Immature natural killer cell (primary cell): ENCODE measurements at regions not wholly inside any gene's neighbourhood (a gene's known extent, or its start where the extent isn't known, plus 50 kb on each side); places are given as distances from the start of the nearest gene placed in this dataset.

Experiments used
- DNase-seq, 3 donors: peaks; one replicate each; pipeline ENCODE4 v3.0.0; 2022; ENCODE audit warnings: mixed read lengths in 1 of 3
- H3K27ac Mint-ChIP-seq, 6 donors: one replicate each; pipeline ENCODE4 v1.8.0; 2020; ENCODE audit warnings: mixed read lengths in 6 of 6, mild to moderate bottlenecking in 5 of 6, inconsistent platforms in 4 of 6, moderate library complexity in 3 of 6
- H3K27me3 Mint-ChIP-seq, 3 donors: one replicate each; pipeline ENCODE4 v1.8.0; 2020 to 2021; ENCODE audit warnings: low read depth in 3 of 3, mild to moderate bottlenecking in 3 of 3, mixed read lengths in 3 of 3, moderate library complexity in 3 of 3, inconsistent platforms in 1 of 3
- H3K36me3 Mint-ChIP-seq, 3 donors: one replicate each; pipeline ENCODE4 v1.8.0; 2020; ENCODE audit warnings: mixed read lengths in 3 of 3, inconsistent platforms in 2 of 3, mild to moderate bottlenecking in 2 of 3
- H3K4me1 Mint-ChIP-seq, 2 donors: one replicate each; pipeline ENCODE4 v1.8.0; 2020; ENCODE audit warnings: inconsistent platforms in 2 of 2, mild to moderate bottlenecking in 2 of 2, mixed read lengths in 2 of 2, moderate library complexity in 1 of 2
- H3K4me3 Mint-ChIP-seq, 5 donors: one replicate each; pipeline ENCODE4 v1.8.0; 2020; ENCODE audit warnings: mild to moderate bottlenecking in 5 of 5, mixed read lengths in 5 of 5, inconsistent platforms in 3 of 5, moderate library complexity in 3 of 5
- H3K9me3 Mint-ChIP-seq, 6 donors: one replicate each; pipeline ENCODE4 v1.8.0; 2020; ENCODE audit warnings: mild to moderate bottlenecking in 6 of 6, mixed read lengths in 6 of 6, inconsistent platforms in 4 of 6, moderate library complexity in 3 of 6

GRCh38 chr10:46226900-46227558 lies 59.8 kb upstream of the ANTXRL start:
- peaks cover 0 to 4% (median 0%) of the 10 kb centered on the region in 3 donors for H3K36me3 Mint-ChIP-seq
- H3K4me1 Mint-ChIP-seq: no peaks in the 10 kb centered on the region
- DNase-seq: no peak
- H3K4me3 Mint-ChIP-seq: no peak overlapping the region
- H3K27me3 Mint-ChIP-seq: peaks cover 0 to 7% (median 1%) of the 10 kb centered on the region in 3 donors
- H3K27ac Mint-ChIP-seq: no peak overlapping the region
- peaks cover 0 to 13% (median under 1%) of the 10 kb centered on the region in 6 donors for H3K9me3 Mint-ChIP-seq

GRCh38 chr10:46227571-46227935 lies 59.2 kb upstream of the ANTXRL start:
- Mint-ChIP-seq H3K9me3 (peaks cover 0 to 13% (median under 1%) of the 10 kb centered on the region in 6 donors), H3K4me3 (no peak overlapping the region), H3K4me1 (no peaks in the 10 kb centered on the region), H3K27ac (no peak overlapping the region), H3K27me3 (peaks cover 0 to 7% (median 1%) of the 10 kb centered on the region in 3 donors), H3K36me3 (peaks cover 0 to 4% (median 0%) of the 10 kb centered on the region in 3 donors)
- DNase-seq: no peak

DNA sequence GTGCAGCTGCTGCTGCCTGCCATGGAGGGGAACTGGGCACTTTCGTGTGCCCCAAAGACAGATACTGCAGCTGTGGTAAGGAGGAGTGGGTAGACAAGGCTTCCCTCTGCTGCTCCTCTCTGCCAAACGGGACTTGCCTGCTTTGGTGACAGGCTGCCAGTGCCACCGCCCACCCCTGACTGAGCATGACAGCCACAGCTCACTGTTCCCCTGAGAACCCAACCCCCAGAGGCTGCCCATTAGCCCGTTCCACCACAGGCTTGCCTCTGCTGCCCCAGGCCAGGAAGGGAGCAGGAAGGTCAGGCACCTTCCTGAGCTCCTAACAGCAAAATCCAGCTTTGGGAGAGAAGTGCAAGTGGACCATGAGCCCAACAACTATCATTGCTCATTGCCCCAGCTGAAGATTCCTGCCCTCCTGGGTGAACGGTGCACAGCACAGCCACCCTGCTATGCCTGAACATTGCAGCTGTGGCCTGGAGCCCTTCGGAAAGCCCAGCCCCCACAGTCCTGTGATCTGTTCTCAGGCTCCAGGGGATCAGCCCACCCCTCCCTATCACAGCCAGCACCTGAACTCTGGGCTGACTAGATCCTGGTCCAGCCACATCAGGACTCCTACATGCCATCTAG lies 58.7 kb upstream of the ANTXRL start:
- no peaks in the 10 kb centered on the region for H3K4me1 Mint-ChIP-seq
- H3K36me3 Mint-ChIP-seq: peaks cover 0 to 4% (median 0%) of the 10 kb centered on the region in 3 donors
- DNase-seq: no peak
- H3K27me3 Mint-ChIP-seq: peaks cover 0 to 7% (median 1%) of the 10 kb centered on the region in 3 donors
- peaks cover 0 to 13% (median under 1%) of the 10 kb centered on the region in 6 donors for H3K9me3 Mint-ChIP-seq
- no peak overlapping the region for H3K27ac Mint-ChIP-seq
- H3K4me3 Mint-ChIP-seq: no peak overlapping the region

- Mint-ChIP-seq H3K36me3 (peaks cover 0 to 4% (median 0%) of the 10 kb centered on the region in 3 donors), H3K4me3 (no peak overlapping the region), H3K4me1 (no peaks in the 10 kb centered on the region), H3K9me3 (peaks cover 0 to 13% (median under 1%) of the 10 kb centered on the region in 6 donors), H3K27ac (no peak overlapping the region), H3K27me3 (peaks cover 0 to 7% (median 1%) of the 10 kb centered on the region in 3 donors)
- peak; percentile 17 to 38 (median 23) for DNase-seq
Measured at GRCh38 chr10:46228563-46229071, 58.2 kb upstream of the ANTXRL start.

- Mint-ChIP-seq H3K36me3 (peaks cover 0 to 4% (median 0%) of the 10 kb centered on the region in 3 donors), H3K4me3 (no peak overlapping the region), H3K27ac (no peak overlapping the region), H3K27me3 (peaks cover 0 to 7% (median 1%) of the 10 kb centered on the region in 3 donors), H3K4me1 (no peaks in the 10 kb centered on the region), H3K9me3 (peaks cover 0 to 13% (median under 1%) of the 10 kb centered on the region in 6 donors)
- DNase-seq: peak in 1 of 3 donors; percentile 6
Measured at GRCh38 chr10:46229144-46229563, 57.6 kb upstream of the ANTXRL start.

- Mint-ChIP-seq H3K27me3 (peaks cover 0 to 7% (median 1%) of the 10 kb centered on the region in 3 donors), H3K27ac (no peak overlapping the region), H3K36me3 (peaks cover 0 to 4% (median 0%) of the 10 kb centered on the region in 3 donors), H3K9me3 (peaks cover 0 to 13% (median under 1%) of the 10 kb centered on the region in 6 donors), H3K4me1 (no peaks in the 10 kb centered on the region), H3K4me3 (no peak overlapping the region)
- no peak for DNase-seq
Measured at GRCh38 chr10:46230615-46231014, 56.2 kb upstream of the ANTXRL start.

DNA sequence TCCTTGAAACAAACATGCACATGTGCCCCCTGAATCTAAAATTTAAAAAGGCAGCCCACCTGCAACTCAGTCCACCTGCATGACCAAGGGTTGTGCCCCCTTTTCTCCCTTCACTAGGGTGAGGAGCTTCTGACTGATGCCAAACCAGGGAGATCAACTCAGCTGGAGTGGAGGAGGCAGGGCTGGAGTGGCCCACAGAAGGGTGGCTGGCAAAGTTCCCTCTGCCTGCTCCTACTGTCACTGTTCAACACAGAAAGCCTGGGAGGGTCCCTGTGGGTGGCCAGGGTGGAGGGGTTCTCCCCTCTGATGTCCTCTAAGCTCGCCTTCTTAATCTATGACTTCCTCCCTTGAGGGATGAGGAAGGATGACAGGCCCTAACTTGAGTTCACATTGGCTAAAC lies 55.7 kb upstream of the ANTXRL start:
- H3K4me1 Mint-ChIP-seq: no peaks in the 10 kb centered on the region
- H3K36me3 Mint-ChIP-seq: peaks cover 0 to 4% (median 0%) of the 10 kb centered on the region in 3 donors
- H3K9me3 Mint-ChIP-seq: peaks cover 0 to 13% (median under 1%) of the 10 kb centered on the region in 6 donors
- peaks cover 0 to 7% (median 2%) of the 10 kb centered on the region in 3 donors for H3K27me3 Mint-ChIP-seq
- no peak overlapping the region for H3K27ac Mint-ChIP-seq
- no peak for DNase-seq
- H3K4me3 Mint-ChIP-seq: no peak overlapping the region

- peaks cover 0 to 13% (median under 1%) of the 10 kb centered on the region in 6 donors for H3K9me3 Mint-ChIP-seq
- H3K4me1 Mint-ChIP-seq: no peaks in the 10 kb centered on the region
- no peak overlapping the region for H3K4me3 Mint-ChIP-seq
- H3K27ac Mint-ChIP-seq: no peak overlapping the region
- H3K27me3 Mint-ChIP-seq: peaks cover 6 to 7% (median 7%) of the 10 kb centered on the region in 3 donors
- no peak for DNase-seq
- H3K36me3 Mint-ChIP-seq: peaks cover 0 to 4% (median 0%) of the 10 kb centered on the region in 3 donors
Measured at GRCh38 chr10:46232084-46232483, 54.7 kb upstream of the ANTXRL start.

- no peaks in the 10 kb centered on the region for H3K4me1 Mint-ChIP-seq
- no peak overlapping the region for H3K27ac Mint-ChIP-seq
- peaks cover 0 to 4% (median 0%) of the 10 kb centered on the region in 3 donors for H3K36me3 Mint-ChIP-seq
- no peak overlapping the region for H3K4me3 Mint-ChIP-seq
- DNase-seq: no peak
- peaks cover 6 to 7% (median 7%) of the 10 kb centered on the region in 3 donors for H3K27me3 Mint-ChIP-seq
- peaks cover 0 to 13% (median under 1%) of the 10 kb centered on the region in 6 donors for H3K9me3 Mint-ChIP-seq
Measured at GRCh38 chr10:46232666-46233065, 54.1 kb upstream of the ANTXRL start.

GRCh38 chr10:46233181-46233580 lies 53.6 kb upstream of the ANTXRL start:
- H3K9me3 Mint-ChIP-seq: peaks cover 0 to 13% (median under 1%) of the 10 kb centered on the region in 6 donors
- H3K4me1 Mint-ChIP-seq: no peaks in the 10 kb centered on the region
- no peak overlapping the region for H3K4me3 Mint-ChIP-seq
- H3K27me3 Mint-ChIP-seq: peaks cover 6 to 7% (median 7%) of the 10 kb centered on the region in 3 donors
- no peak overlapping the region for H3K27ac Mint-ChIP-seq
- peaks cover 0 to 4% (median 0%) of the 10 kb centered on the region in 3 donors for H3K36me3 Mint-ChIP-seq
- no peak for DNase-seq

GRCh38 chr10:46234026-46234425 lies 52.8 kb upstream of the ANTXRL start:
- Mint-ChIP-seq H3K4me1 (no peaks in the 10 kb centered on the region), H3K27ac (no peak overlapping the region), H3K36me3 (peaks cover 0 to 4% (median 0%) of the 10 kb centered on the region in 3 donors), H3K27me3 (peaks cover 6 to 7% (median 7%) of the 10 kb centered on the region in 3 donors), H3K9me3 (peaks cover 0 to 11% (median 2%) of the 10 kb centered on the region in 6 donors), H3K4me3 (no peak overlapping the region)
- DNase-seq: no peak

- Mint-ChIP-seq H3K4me1 (no peaks in the 10 kb centered on the region), H3K36me3 (no peaks in the 10 kb centered on the region), H3K9me3 (peaks cover 0 to 6% (median 2%) of the 10 kb centered on the region in 6 donors), H3K27me3 (peaks cover 6 to 7% (median 6%) of the 10 kb centered on the region in 3 donors), H3K4me3 (no peak overlapping the region), H3K27ac (no peak overlapping the region)
- DNase-seq: no peak
Measured at GRCh38 chr10:46234431-46235060, 52.3 kb upstream of the ANTXRL start.

- no peak overlapping the region for H3K4me3 Mint-ChIP-seq
- no peak overlapping the region for H3K27ac Mint-ChIP-seq
- H3K9me3 Mint-ChIP-seq: peaks cover 0 to 1% (median 0%) of the 10 kb centered on the region in 6 donors
- peaks cover under 1 to 7% (median 6%) of the 10 kb centered on the region in 3 donors for H3K27me3 Mint-ChIP-seq
- no peaks in the 10 kb centered on the region for H3K36me3 Mint-ChIP-seq
- H3K4me1 Mint-ChIP-seq: peaks cover 0 to 1% of the 10 kb centered on the region in 2 donors
- no peak for DNase-seq
Measured at GRCh38 chr10:46235705-46236545, 50.9 kb upstream of the ANTXRL start.
